NCI-H345 treated with DMSO at 0.1 percent for 48 hours (cell line): ENCODE measurements at regions not wholly inside any gene's neighbourhood (a gene's known extent, or its start where the extent isn't known, plus 50 kb on each side); places are given as distances from the start of the nearest gene placed in this dataset.

ENCODE experiments used
- DNase-seq: peaks from one replicate; lab custom pipeline; 2025; ENCODE audit not compliant: unreplicated experiment; lab: John Stamatoyannopoulos, UW

- no peak for DNase-seq
Observed at GRCh38 chr5:138626333-138626944, 51.2 kb upstream of the HSPA9 start.

- DNase-seq: no peak
Observed at GRCh38 chr5:138625134-138625533, 49.9 kb upstream of the HSPA9 start.
